Testis (tissue), 2 donors: ENCODE measurements at regions not wholly inside any gene's neighbourhood (a gene's known extent, or its start where the extent isn't known, plus 50 kb on each side); places are given as distances from the start of the nearest gene placed in this dataset.

Source experiments
- CTCF ChIP-seq, 3 experiments: fragments of 450-650 bp in 2 of 3; fragments of 200-600 bp in 1 of 3; sonication (generic) in 1 of 3; IDR thresholded peaks; one replicate each; pipeline ENCODE4 v1.5.1; 2016 to 2019; ENCODE audit warnings: antibody characterized with exemption in 3 of 3, mild to moderate bottlenecking in 2 of 3, moderate library complexity in 1 of 3
- POLR2A ChIP-seq: fragments of 450-650 bp; IDR thresholded peaks from one replicate; pipeline ENCODE4 v1.6.1; 2017; ENCODE audit warnings: antibody characterized with exemption, mild to moderate bottlenecking, moderate library complexity

DNA sequence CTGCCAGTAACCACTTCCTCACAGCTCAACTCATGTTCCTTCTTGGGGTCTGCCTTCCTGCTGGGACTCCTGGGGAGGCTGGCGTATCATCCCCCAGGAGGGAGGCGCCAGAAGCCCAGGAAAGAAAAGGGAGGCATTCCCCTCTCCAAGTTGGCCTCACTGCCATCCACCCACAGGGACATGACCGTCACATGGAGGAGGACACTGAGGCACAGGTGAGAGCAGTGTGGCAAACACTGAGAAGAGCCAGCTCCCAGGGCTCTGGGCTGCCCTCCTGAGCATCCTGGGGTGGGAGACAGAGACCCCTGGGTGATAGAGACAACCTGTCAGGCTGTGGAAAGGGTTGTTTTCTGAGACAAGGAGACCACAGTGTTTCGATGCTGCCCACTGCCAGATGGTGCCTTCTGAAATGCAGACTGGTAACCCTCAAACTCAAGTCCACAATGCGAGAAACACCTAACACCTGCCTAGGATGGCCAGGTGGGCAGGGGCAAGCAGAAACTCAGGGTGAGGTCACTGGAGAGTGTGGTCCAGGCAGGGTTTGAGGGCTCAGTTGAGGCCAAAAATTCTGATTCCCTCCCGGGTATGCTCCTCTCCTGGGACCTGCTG is 1722.1 kb downstream of the TP53TG3F start:
- no peak for TF ChIP-seq POLR2A
- no peak for TF ChIP-seq CTCF (IDR thresholded peaks at IDR 0.05)
